Tongue (tissue), 1 donor: ENCODE measurements at regions not wholly inside any gene's neighbourhood (a gene's known extent, or its start where the extent isn't known, plus 50 kb on each side); places are given as distances from the start of the nearest gene placed in this dataset.
"Not testable (repeated sequence)": the region's sequence is repeated elsewhere in the genome, so short reads cannot be mapped to it uniquely, and the experiment has no call there.

Source experiments
- DNase-seq: peaks from one replicate; pipeline ENCODE4 v3.0.0-alpha.2; 2015

- no peak for DNase-seq
Observed at GRCh38 chr12:131620946-131621681, 89.8 kb upstream of the SFSWAP start.

DNA sequence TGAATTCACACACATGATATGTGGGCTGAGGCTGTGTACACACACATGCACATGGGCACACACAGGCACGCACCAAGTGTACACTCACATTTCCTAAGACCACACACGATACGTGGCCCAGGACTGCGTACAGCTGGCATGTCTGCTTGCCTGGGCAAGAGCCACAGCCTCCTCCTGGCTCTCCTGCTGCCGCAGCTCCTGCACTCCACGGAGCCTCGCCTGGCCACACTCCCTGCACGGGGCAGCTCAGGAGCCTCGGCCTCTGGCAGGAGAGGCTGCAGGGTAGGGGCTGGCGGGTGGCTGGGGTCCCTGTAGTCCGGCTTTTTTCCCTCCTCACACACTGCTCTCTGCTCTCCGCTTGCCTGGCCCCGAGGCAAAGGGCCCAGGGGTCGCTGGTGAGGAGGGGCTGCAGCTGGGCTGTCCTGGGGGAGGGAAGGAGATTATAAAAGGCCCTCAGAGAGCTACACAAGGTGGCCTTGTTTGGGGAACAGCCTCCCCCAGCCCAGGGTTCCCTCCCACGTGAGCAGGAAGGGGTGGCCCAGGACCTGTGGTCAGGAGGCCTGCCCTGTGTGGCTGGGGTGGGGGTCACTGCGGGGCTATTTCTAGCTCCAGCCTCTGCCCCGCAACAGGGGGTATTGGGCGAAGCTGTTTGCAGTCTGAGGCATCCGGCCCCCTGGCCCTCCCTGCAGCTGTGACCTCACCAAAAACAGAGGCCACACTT is 89.0 kb upstream of the SFSWAP start:
- peak; percentile 81 for DNase-seq

DNA sequence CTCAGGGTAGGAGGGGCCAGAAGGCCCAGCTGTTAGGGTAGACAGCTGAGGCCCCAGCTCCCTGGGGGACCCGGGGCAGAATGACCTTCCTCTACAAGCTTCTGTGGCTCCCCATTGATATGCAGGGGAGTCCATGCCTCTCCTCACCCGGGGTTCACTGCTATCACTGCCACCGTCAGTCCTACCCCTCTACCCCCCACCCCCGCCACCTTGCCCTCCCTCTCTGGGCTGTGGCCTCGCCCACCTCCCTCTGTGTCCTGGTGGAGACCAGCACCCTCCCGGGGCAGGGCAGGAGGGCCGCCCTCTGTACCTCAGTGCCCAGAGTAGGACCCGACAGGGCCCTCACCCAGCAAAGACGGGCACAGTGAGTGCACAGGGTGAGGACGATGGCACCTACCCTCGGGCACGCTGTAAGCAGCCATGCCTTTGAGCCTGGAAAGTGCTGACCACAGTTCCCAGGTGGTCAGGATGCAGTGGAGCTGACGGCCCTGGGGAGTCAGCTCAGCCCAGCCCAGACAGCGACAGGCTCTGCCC is 88.4 kb upstream of the SFSWAP start:
- no peak for DNase-seq

DNA sequence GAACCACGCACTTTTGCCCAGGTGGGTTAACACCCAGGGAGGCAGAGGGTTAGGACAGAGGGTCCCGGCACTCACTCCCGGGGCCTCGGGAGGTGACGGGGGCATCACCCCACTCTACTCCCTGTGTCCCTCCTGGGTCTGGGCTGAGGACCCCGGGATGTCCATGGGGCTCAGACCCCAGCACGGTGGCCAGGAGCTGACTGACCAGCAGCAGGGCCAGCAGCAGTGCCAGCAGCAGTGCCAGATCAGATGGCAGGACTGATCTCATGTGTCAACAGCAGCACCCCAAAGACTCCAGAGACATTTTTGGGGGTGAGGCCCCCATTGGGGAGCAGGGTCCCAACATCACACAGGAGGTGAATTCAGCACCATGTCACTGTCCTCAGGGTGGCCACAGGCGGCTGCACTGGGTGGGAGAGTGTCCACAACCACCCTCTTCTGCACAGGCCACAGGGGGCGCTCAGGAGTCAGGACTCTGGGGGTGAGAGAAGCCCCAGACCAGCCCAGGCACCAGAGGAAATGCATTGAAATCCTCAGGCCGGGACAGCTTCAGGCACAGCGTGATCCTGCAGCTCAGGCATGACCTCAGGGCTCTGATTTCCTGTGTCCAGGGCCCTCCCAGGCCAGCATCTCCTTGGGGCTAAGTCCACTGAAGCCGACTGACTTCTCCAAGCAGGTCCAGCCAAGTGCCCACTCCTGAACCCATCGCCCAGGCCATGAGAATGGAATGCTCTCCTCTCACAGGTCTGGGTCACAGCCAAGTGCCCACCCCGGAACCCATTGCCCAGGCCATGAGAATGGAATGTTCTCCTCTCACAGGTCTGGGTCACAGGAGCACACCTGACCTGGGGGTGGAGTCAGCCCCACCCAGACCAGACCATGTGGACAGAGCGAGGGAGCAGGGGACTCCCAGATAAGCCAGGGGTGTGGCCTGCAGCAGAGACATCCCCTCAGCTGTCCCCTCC is 87.2 kb upstream of the SFSWAP start:
- not testable (repeated sequence) for DNase-seq

GRCh38 chr12:131624369-131624739 is 86.5 kb upstream of the SFSWAP start:
- DNase-seq, result peak; percentile 64

DNA sequence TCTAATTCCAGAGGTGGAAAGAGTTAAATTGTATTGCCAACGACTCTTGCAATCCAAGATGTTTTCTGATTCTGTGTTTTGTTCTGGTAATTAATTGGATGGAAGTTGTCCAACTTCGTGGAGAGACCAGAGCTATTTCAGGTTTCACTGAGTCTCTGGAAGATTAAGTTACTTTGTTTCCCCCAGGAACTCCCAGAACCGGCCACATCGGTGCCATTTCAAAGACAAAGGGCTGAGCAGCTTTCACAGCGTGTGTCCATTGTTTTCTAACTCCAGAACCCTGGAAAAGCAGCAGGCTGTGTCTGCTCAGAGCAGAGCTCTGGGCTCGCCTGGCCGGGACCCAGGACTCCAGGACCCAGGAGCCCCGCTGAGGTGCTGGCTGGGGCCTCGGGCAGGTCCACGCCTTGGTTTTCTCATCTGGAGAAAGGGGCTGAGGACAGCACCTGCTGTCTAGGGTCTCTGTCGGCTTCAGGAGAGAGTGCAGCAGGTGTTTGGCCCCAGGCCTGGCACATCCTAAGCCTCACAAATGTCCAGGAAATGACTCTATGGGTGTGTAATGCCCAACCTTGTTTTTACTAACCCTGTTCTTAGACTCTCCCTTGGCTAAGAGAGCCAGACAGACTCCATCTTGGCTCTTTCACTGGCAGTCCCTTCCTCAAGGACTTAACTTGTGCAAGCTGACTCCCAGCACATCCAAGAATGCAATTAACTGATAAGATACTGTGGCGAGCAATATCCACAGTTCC is 86.0 kb upstream of the SFSWAP start:
- DNase-seq, result peak; percentile 88

- DNase-seq, result not testable (repeated sequence)
Observed at GRCh38 chr12:131625966-131626722, 84.7 kb upstream of the SFSWAP start.

- DNase-seq, result not testable (repeated sequence)
Observed at GRCh38 chr12:131627151-131628022, 83.5 kb upstream of the SFSWAP start.

GRCh38 chr12:131628023-131628740 is 82.7 kb upstream of the SFSWAP start:
- DNase-seq, result no peak

- no peak for DNase-seq
Observed at GRCh38 chr12:131628766-131629448, 82.0 kb upstream of the SFSWAP start.

- no peak for DNase-seq
Observed at GRCh38 chr12:131631230-131631629, 79.7 kb upstream of the SFSWAP start.

DNA sequence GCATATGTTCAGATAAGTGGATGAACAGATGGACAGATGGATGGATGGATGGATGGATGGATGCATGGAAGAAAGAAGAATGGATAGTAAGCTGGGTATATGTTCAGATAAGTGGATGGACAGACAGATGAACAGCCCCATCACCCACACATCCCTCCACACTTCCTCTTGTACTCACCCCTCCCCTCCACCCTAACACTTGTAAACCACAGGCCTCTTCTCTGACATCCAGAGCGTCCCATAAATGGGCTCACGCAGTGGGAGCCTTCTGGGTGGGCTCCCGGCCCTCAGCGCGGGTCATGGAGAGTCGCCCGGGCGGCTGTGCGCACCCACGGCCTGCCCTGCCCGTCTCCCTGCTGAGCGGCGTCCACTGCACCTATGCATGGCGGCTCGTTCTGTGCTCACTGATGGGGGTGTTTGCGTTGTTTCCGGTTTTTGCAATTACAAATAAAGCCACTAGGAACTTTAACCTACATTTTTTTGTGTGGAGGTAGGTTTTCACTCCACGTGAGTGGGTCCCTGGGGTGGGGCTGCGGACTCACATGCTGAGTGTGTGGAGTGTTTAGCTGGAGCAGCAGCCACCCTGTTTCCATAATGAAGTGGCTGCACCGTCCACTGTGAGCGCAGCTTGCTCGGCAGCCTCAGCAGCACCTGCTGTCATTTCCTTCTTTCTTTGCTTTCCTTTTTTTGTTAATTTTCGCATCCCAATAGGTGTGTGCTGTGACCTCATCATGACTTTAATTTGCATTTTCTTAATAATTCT is 78.8 kb upstream of the SFSWAP start:
- DNase-seq, result not testable (repeated sequence)

GRCh38 chr12:131632652-131633023 is 78.3 kb upstream of the SFSWAP start:
- DNase-seq, result not testable (repeated sequence)

- not testable (repeated sequence) for DNase-seq
Observed at GRCh38 chr12:131633610-131634009, 77.3 kb upstream of the SFSWAP start.

GRCh38 chr12:131634037-131634436 is 76.9 kb upstream of the SFSWAP start:
- DNase-seq, result no peak

DNA sequence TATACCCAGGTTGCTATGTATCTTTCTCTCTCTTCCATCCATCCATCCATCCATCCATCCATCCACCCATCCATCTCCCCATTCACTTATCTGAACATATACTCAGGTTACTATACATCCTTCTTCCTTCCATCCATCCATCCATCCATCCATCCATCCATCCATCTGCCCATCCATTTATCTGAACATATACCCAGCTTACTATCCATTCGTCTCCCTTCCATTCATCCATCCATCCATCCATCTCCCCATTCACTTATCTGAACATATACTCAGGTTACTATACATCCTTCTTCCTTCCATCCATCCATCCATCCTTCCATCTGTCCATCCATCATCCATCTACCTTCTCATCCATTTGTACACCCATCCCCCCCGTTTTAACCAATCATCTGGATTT is 75.9 kb upstream of the SFSWAP start:
- DNase-seq, result not testable (repeated sequence)

GRCh38 chr12:131635491-131636122 is 75.3 kb upstream of the SFSWAP start:
- no peak for DNase-seq
